ENCODE measurements at regions not wholly inside any gene's neighbourhood (a gene's known extent, or its start where the extent isn't known, plus 50 kb on each side); places are given as distances from the start of the nearest gene placed in this dataset.

- no peak for DNase-seq
Measured at GRCh38 chr1:182293119-182293589, 98.4 kb downstream of the GLUL start.

GRCh38 chr1:182292193-182292741, 99.3 kb downstream of the GLUL start:
- DNase-seq = no peak

GRCh38 chr1:182291584-182292192, 99.9 kb downstream of the GLUL start:
- no peak for DNase-seq

GRCh38 chr1:182288749-182289604, 102.6 kb downstream of the GLUL start:
- no peak for DNase-seq

GRCh38 chr1:182286761-182287160, 104.8 kb downstream of the GLUL start:
- no peak for DNase-seq

- no peak for DNase-seq
Measured at GRCh38 chr1:182283746-182284544, 107.6 kb downstream of the GLUL start.

GRCh38 chr1:182281541-182281940, 110.0 kb downstream of the GLUL start:
- DNase-seq = no peak

GRCh38 chr1:182280504-182280900, 111.1 kb downstream of the GLUL start:
- DNase-seq = no peak

GRCh38 chr1:182279724-182280503, 111.7 kb downstream of the GLUL start:
- DNase-seq = no peak

GRCh38 chr1:182279302-182279701, 112.3 kb downstream of the GLUL start:
- no peak for DNase-seq

- no peak for DNase-seq
Measured at GRCh38 chr1:182278144-182279054, 113.2 kb downstream of the GLUL start.

GRCh38 chr1:182275271-182275670, 116.3 kb downstream of the GLUL start:
- DNase-seq = no peak

- DNase-seq = no peak
Measured at GRCh38 chr1:182274618-182275017, 117.0 kb downstream of the GLUL start.

GRCh38 chr1:182270731-182271130, 120.9 kb downstream of the GLUL start:
- no peak for DNase-seq

- no peak for DNase-seq
Measured at GRCh38 chr1:182269097-182269496, 122.5 kb downstream of the GLUL start.

GRCh38 chr1:182268669-182269068, 122.9 kb downstream of the GLUL start:
- no peak for DNase-seq

GRCh38 chr1:182264185-182264584, 127.4 kb downstream of the GLUL start:
- no peak for DNase-seq

- DNase-seq = no peak
Measured at GRCh38 chr1:182263706-182264105, 127.9 kb downstream of the GLUL start.

- no peak for DNase-seq
Measured at GRCh38 chr1:182262425-182262824, 129.2 kb downstream of the GLUL start.

GRCh38 chr1:182261655-182262054, 129.9 kb downstream of the GLUL start:
- DNase-seq = no peak

GRCh38 chr1:182260516-182260915, 131.1 kb downstream of the GLUL start:
- DNase-seq = no peak
